ENCODE measurements at regions not wholly inside any gene's neighbourhood (a gene's known extent, or its start where the extent isn't known, plus 50 kb on each side); places are given as distances from the start of the nearest gene placed in this dataset.

GRCh38 chrX:146264763-146265375 lies 447.2 kb downstream of the SLITRK2 start:
- Histone ChIP-seq H3K9me2 (ENCODE audit: low read depth, low read length) (no peaks in the 10 kb centered on the region), H3K9ac (ENCODE audit: low read length) (no peak overlapping the region), H3K27me3 (ENCODE audit: insufficient read depth, low read length) (no peaks in the 10 kb centered on the region), H3K4me2 (ENCODE audit: low read length) (no peak overlapping the region), H3K9me3 (ENCODE audit: low read length) (no peaks in the 10 kb centered on the region), H2AFZ (ENCODE audit: low read length) (no peak overlapping the region), H3K79me2 (ENCODE audit: insufficient read depth, low read length) (no peaks in the 10 kb centered on the region), H3K27ac (ENCODE audit: low read depth, low read length, poor library complexity, severe bottlenecking) (no peak overlapping the region), H4K20me1 (ENCODE audit: insufficient read depth, low read length) (no peaks in the 10 kb centered on the region), H3K4me1 (ENCODE audit: insufficient read depth, low read length, severe bottlenecking) (no peaks in the 10 kb centered on the region), H3K36me3 (ENCODE audit: insufficient read depth, low read length) (no peaks in the 10 kb centered on the region), H3K4me3 (ENCODE audit: low read depth, low read length, poor library complexity, severe bottlenecking) (no peak overlapping the region), H3F3A (ENCODE audit: insufficient read depth, low read length) (no peaks in the 10 kb centered on the region)
- TF ChIP-seq EZH2 (IDR thresholded peaks at IDR 0.05; ENCODE audit: borderline replicate concordance, low read length) (no peak), CTCF (IDR thresholded peaks at IDR 0.05; ENCODE audit: low read length) (no peak)

- Histone ChIP-seq H3K4me1 (ENCODE audit: insufficient read depth, low read length, severe bottlenecking) (no peaks in the 10 kb centered on the region), H3K36me3 (ENCODE audit: insufficient read depth, low read length) (no peaks in the 10 kb centered on the region), H4K20me1 (ENCODE audit: insufficient read depth, low read length) (no peaks in the 10 kb centered on the region), H3K4me2 (ENCODE audit: low read length) (no peak overlapping the region), H3F3A (ENCODE audit: insufficient read depth, low read length) (no peaks in the 10 kb centered on the region), H3K27ac (ENCODE audit: low read depth, low read length, poor library complexity, severe bottlenecking) (no peak overlapping the region), H3K27me3 (ENCODE audit: insufficient read depth, low read length) (no peaks in the 10 kb centered on the region), H3K4me3 (ENCODE audit: low read depth, low read length, poor library complexity, severe bottlenecking) (no peak overlapping the region), H2AFZ (ENCODE audit: low read length) (no peak overlapping the region), H3K9ac (ENCODE audit: low read length) (no peak overlapping the region), H3K9me3 (ENCODE audit: low read length) (no peaks in the 10 kb centered on the region), H3K79me2 (ENCODE audit: insufficient read depth, low read length) (no peaks in the 10 kb centered on the region), H3K9me2 (ENCODE audit: low read depth, low read length) (no peaks in the 10 kb centered on the region)
- TF ChIP-seq CTCF (IDR thresholded peaks at IDR 0.05; ENCODE audit: low read length): peak; percentile 34; the same call in 1 of the 2 replicates
- TF ChIP-seq EZH2 (IDR thresholded peaks at IDR 0.05; ENCODE audit: borderline replicate concordance, low read length): no peak
Observed at GRCh38 chrX:146278381-146278780, 460.8 kb downstream of the SLITRK2 start.

Data from OCI-LY1 (cell line).